ENCODE measurements at regions not wholly inside any gene's neighbourhood (a gene's known extent, or its start where the extent isn't known, plus 50 kb on each side); places are given as distances from the start of the nearest gene placed in this dataset.

- TF ChIP-seq CTCF (IDR thresholded peaks at IDR 0.05; ENCODE audit: borderline replicate concordance, insufficient read depth, low read depth, low read length), result no peak
- H3K4me3 ChIP-seq (ENCODE audit: low read depth, low read length), result no peak overlapping the region
Measured at GRCh38 chr4:11898796-11899195, 470.1 kb upstream of the HS3ST1 start.

GRCh38 chr4:11895766-11896165 lies 467.1 kb upstream of the HS3ST1 start:
- no peak for TF ChIP-seq CTCF (IDR thresholded peaks at IDR 0.05; ENCODE audit: borderline replicate concordance, insufficient read depth, low read depth, low read length)

GRCh38 chr4:11894977-11895376 lies 466.3 kb upstream of the HS3ST1 start:
- H3K4me3 ChIP-seq (ENCODE audit: low read depth, low read length), result no peak overlapping the region
- no peak for TF ChIP-seq CTCF (IDR thresholded peaks at IDR 0.05; ENCODE audit: borderline replicate concordance, insufficient read depth, low read depth, low read length)

More at GRCh38 chr4:11895766-11896165, 467.1 kb upstream of the HS3ST1 start:
- no peak overlapping the region for H3K4me3 ChIP-seq (ENCODE audit: low read depth, low read length)

GRCh38 chr4:11894221-11894620 lies 465.5 kb upstream of the HS3ST1 start:
- no peak overlapping the region for H3K4me3 ChIP-seq (ENCODE audit: low read depth, low read length)
- no peak for TF ChIP-seq CTCF (IDR thresholded peaks at IDR 0.05; ENCODE audit: borderline replicate concordance, insufficient read depth, low read depth, low read length)

- no peak overlapping the region for H3K4me3 ChIP-seq (ENCODE audit: low read depth, low read length)
- TF ChIP-seq CTCF (IDR thresholded peaks at IDR 0.05; ENCODE audit: borderline replicate concordance, insufficient read depth, low read depth, low read length), result no peak
Measured at GRCh38 chr4:11889099-11889498, 460.4 kb upstream of the HS3ST1 start.

GRCh38 chr4:11881947-11882346 lies 453.3 kb upstream of the HS3ST1 start:
- TF ChIP-seq CTCF (IDR thresholded peaks at IDR 0.05; ENCODE audit: borderline replicate concordance, insufficient read depth, low read depth, low read length), result no peak

GRCh38 chr4:11881364-11881763 lies 452.7 kb upstream of the HS3ST1 start:
- TF ChIP-seq CTCF (IDR thresholded peaks at IDR 0.05; ENCODE audit: borderline replicate concordance, insufficient read depth, low read depth, low read length), result no peak

More at GRCh38 chr4:11881947-11882346, 453.3 kb upstream of the HS3ST1 start:
- H3K4me3 ChIP-seq (ENCODE audit: low read depth, low read length), result no peak overlapping the region

More at GRCh38 chr4:11881364-11881763, 452.7 kb upstream of the HS3ST1 start:
- H3K4me3 ChIP-seq (ENCODE audit: low read depth, low read length), result no peak overlapping the region

Data from GM12875 (cell line).